Hepatocyte (in vitro differentiated cells): ENCODE measurements at regions not wholly inside any gene's neighbourhood (a gene's known extent, or its start where the extent isn't known, plus 50 kb on each side); places are given as distances from the start of the nearest gene placed in this dataset.
"Not testable (repeated sequence)": the region's sequence is repeated elsewhere in the genome, so short reads cannot be mapped to it uniquely, and the experiment has no call there.

Source experiments
- DNase-seq: peaks from one replicate; pipeline ENCODE4 v3.0.0-alpha.2; 2016; ENCODE audit warnings: low spot score
- H2AFZ ChIP-seq: fragments of 200-600 bp; sonication (generic); 2 replicates; pipeline ENCODE4 v1.6.0; 2016; ENCODE audit warnings: antibody characterized with exemption, mild to moderate bottlenecking
- H3K27ac ChIP-seq: fragments of 200-600 bp; sonication (generic); 2 replicates; pipeline ENCODE4 v1.5.1; 2016; ENCODE audit warnings: mild to moderate bottlenecking
- H3K27me3 ChIP-seq: fragments of 200-600 bp; sonication (generic); 2 replicates; pipeline ENCODE4 v1.6.1; 2016
- H3K36me3 ChIP-seq: fragments of 200-600 bp; sonication (generic); replicated peaks from 2 replicates; pipeline ENCODE4 v1.5.1; 2016; ENCODE audit warnings: low read depth; ENCODE audit not compliant: insufficient read depth
- H3K4me1 ChIP-seq: fragments of 200-600 bp; sonication (generic); 2 replicates; pipeline ENCODE4 v1.5.1; 2016; ENCODE audit warnings: mild to moderate bottlenecking, moderate library complexity; ENCODE audit not compliant: insufficient read depth
- H3K4me2 ChIP-seq: fragments of 200-600 bp; sonication (generic); 2 replicates; pipeline ENCODE4 v1.6.0; 2016
- H3K4me3 ChIP-seq: fragments of 200-600 bp; sonication (generic); 2 replicates; pipeline ENCODE4 v1.5.1; 2016; ENCODE audit warnings: mild to moderate bottlenecking
- H3K79me2 ChIP-seq: fragments of 200-600 bp; sonication (generic); 2 replicates; pipeline ENCODE4 v1.6.0; 2017; ENCODE audit warnings: mild to moderate bottlenecking
- H3K9me2 ChIP-seq: fragments of 200-600 bp; sonication (generic); replicated peaks from 2 replicates; pipeline ENCODE4 v1.6.0; 2017; ENCODE audit warnings: mild to moderate bottlenecking; ENCODE audit not compliant: insufficient read depth
- H3K9me3 ChIP-seq: fragments of 200-600 bp; sonication (generic); 2 replicates; pipeline ENCODE4 v1.5.1; 2016; ENCODE audit warnings: low read depth, mild to moderate bottlenecking
- H4K20me1 ChIP-seq: fragments of 200-600 bp; sonication (generic); 2 replicates; pipeline ENCODE4 v1.6.0; 2016; ENCODE audit warnings: mild to moderate bottlenecking; ENCODE audit not compliant: insufficient read depth, poor library complexity, severe bottlenecking
- EZH2 ChIP-seq: fragments of 200-600 bp; sonication (generic); IDR thresholded peaks from 2 replicates; pipeline ENCODE4 v1.6.1; 2016; ENCODE audit warnings: antibody characterized with exemption, mild to moderate bottlenecking, borderline replicate concordance
- EZH2phosphoT487 ChIP-seq: fragments of 200-600 bp; sonication (generic); IDR thresholded peaks from one replicate; pipeline ENCODE4 v1.6.1; 2018; ENCODE audit warnings: antibody characterized with exemption, mild to moderate bottlenecking, low read depth, moderate library complexity; ENCODE audit not compliant: unreplicated experiment, severe bottlenecking
- WGBS: methylation state at CpG from one replicate; pipeline ENCODE4 v1.1.6; 2016; ENCODE audit warnings: low lambda C conversion rate; ENCODE audit errors: missing lambda C conversion rate; 5-methylcytosine and 5-hydroxymethylcytosine counted together
- TF ChIP-seq, protein P1 (sequence below): fragments of 200-600 bp; sonication (generic); IDR thresholded peaks from 2 replicates; pipeline ENCODE4 v1.5.1; 2016; ENCODE audit warnings: antibody characterized with exemption, mild to moderate bottlenecking; ENCODE audit not compliant: poor library complexity

DNA sequence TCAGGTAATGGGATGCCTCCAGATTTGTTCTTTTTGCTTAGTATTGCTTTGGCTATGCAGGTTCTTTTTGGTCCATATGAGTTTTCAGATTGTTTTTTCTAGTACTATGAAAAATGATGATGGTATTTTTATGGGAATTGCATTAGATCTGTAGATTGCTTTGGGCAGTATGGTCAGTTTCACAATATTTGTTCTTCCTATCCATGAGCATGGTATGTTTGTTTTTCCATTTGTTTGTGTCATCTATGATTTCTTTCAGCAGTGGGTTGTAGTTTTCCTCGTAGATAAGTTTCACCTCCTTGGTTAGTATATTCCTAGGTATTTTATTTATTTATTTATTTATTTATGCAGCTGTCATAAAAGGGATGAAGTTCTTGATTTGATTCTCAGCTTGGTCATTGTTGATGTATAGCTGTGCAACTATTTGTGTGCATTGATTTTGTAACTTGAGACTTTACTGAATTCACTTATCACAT is 103.9 kb upstream of the DNAH14 start:
- no peaks in the 10 kb centered on the region for H3K36me3 ChIP-seq
- 39% methylated on average over 1 of the region's 1 CpG for WGBS
- TF ChIP-seq, protein P1, sequence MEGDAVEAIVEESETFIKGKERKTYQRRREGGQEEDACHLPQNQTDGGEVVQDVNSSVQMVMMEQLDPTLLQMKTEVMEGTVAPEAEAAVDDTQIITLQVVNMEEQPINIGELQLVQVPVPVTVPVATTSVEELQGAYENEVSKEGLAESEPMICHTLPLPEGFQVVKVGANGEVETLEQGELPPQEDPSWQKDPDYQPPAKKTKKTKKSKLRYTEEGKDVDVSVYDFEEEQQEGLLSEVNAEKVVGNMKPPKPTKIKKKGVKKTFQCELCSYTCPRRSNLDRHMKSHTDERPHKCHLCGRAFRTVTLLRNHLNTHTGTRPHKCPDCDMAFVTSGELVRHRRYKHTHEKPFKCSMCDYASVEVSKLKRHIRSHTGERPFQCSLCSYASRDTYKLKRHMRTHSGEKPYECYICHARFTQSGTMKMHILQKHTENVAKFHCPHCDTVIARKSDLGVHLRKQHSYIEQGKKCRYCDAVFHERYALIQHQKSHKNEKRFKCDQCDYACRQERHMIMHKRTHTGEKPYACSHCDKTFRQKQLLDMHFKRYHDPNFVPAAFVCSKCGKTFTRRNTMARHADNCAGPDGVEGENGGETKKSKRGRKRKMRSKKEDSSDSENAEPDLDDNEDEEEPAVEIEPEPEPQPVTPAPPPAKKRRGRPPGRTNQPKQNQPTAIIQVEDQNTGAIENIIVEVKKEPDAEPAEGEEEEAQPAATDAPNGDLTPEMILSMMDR: no peak
- TF ChIP-seq EZH2 (no peak), EZH2phosphoT487 (no peak)
- H3K9me2 ChIP-seq: no peaks in the 10 kb centered on the region
- H2AFZ ChIP-seq: no peak overlapping the region
- H3K4me3 ChIP-seq: no peak overlapping the region
- no peak overlapping the region for H3K27ac ChIP-seq
- H3K27me3 ChIP-seq: no peaks in the 10 kb centered on the region
- no peaks in the 10 kb centered on the region for H4K20me1 ChIP-seq
- H3K4me2 ChIP-seq: no peak overlapping the region
- no peaks in the 10 kb centered on the region for H3K79me2 ChIP-seq
- DNase-seq: no peak
- no peaks in the 10 kb centered on the region for H3K9me3 ChIP-seq
- no peaks in the 10 kb centered on the region for H3K4me1 ChIP-seq

DNA sequence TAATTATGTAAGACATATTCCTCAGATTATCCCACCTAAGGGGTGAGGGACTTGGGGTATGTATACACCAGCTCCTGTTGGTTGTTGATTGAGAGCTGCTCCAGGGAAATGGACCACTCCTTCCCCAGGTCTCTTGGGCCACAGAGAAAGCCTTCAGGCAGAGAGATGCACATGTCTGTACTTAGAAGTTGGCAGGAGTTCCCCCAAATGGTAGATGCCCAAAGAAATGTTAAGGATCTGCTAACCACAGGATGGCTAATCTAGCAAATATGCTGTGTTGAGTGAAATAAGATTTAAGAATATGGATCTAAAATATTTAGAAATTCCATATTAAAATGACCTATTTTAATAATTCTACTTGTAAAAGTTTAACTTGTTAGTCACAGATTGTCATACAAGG is 100.8 kb upstream of the DNAH14 start:
- Histone ChIP-seq H3K4me3 (no peak overlapping the region), H3K27ac (no peak overlapping the region), H3K36me3 (no peaks in the 10 kb centered on the region), H2AFZ (no peak overlapping the region), H3K4me1 (no peaks in the 10 kb centered on the region), H3K4me2 (no peak overlapping the region), H3K79me2 (no peaks in the 10 kb centered on the region), H3K9me3 (no peaks in the 10 kb centered on the region), H3K9me2 (no peaks in the 10 kb centered on the region), H4K20me1 (no peaks in the 10 kb centered on the region), H3K27me3 (no peaks in the 10 kb centered on the region)
- no peak for DNase-seq
- TF ChIP-seq EZH2phosphoT487: no peak
- TF ChIP-seq EZH2: no peak
- TF ChIP-seq, protein P1: no peak

DNA sequence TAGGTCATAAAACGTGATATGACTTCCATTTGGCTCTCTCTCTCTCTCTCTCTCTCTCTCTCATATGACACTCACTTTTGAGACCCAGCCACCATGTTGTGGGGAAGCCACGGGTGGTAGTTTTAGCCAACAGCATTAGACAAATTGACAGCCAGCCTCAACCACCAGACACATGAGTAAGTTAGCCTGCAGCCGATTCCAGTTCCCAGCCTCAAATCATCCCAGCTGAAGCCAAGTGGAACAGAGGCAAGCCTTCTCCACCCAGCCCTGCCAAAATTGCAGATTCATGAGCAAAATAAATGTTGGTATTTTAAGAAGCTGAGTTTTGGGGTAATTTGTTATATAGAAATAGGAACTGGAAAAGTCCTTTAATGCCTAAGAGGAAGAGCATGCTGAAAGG is 98.0 kb upstream of the DNAH14 start:
- Histone ChIP-seq H3K36me3 (no peaks in the 10 kb centered on the region), H3K4me1 (no peaks in the 10 kb centered on the region), H3K9me3 (no peaks in the 10 kb centered on the region), H3K9me2 (no peaks in the 10 kb centered on the region), H2AFZ (no peak overlapping the region), H3K79me2 (no peaks in the 10 kb centered on the region), H3K4me2 (no peak overlapping the region), H3K4me3 (no peak overlapping the region), H3K27ac (no peak overlapping the region), H3K27me3 (no peaks in the 10 kb centered on the region), H4K20me1 (no peaks in the 10 kb centered on the region)
- TF ChIP-seq EZH2 (no peak), EZH2phosphoT487 (no peak)
- TF ChIP-seq, protein P1: no peak
- 63% methylated on average over 3 of the region's 3 CpGs for WGBS
- no peak for DNase-seq

DNA sequence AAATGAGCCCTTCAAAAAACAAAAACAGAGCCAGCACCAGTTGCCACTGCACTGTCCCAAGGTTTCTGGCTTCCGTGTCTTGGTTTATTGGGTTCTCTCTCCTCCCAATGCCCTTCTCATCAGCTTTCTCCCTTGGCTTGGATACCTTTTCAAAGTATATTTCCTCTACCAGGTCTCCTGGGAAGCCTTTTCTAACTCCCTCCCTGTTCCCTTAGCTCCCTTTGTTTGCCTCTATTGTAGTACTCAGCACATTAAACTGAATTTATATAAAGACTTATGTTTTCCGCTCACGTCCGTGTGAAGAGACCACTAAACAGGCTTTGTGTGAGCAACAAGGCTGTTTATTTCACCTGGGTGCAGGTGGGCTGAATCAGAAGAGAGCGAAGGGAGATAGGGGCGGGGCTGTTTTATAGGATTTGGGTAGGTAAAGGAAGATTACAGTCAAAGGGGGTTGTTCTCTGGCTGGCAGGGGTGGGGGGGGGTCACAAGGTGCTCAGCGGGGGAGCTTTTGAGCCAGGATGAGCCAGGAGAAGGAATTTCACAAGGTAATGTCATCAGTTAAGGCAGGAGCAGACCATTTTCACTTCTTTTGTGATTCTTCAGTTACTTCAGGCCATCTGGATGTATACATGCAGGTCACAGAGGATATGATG is 89.7 kb upstream of the DNAH14 start:
- not testable (repeated sequence) for DNase-seq, H3K36me3 ChIP-seq, H4K20me1 ChIP-seq, H3K79me2 ChIP-seq, H3K9me2 ChIP-seq, H2AFZ ChIP-seq, H3K27ac ChIP-seq, H3K4me3 ChIP-seq, H3K27me3 ChIP-seq, H3K4me1 ChIP-seq, H3K4me2 ChIP-seq, H3K9me3 ChIP-seq
- 67% methylated on average over 6 of the region's 7 CpGs for WGBS

DNA sequence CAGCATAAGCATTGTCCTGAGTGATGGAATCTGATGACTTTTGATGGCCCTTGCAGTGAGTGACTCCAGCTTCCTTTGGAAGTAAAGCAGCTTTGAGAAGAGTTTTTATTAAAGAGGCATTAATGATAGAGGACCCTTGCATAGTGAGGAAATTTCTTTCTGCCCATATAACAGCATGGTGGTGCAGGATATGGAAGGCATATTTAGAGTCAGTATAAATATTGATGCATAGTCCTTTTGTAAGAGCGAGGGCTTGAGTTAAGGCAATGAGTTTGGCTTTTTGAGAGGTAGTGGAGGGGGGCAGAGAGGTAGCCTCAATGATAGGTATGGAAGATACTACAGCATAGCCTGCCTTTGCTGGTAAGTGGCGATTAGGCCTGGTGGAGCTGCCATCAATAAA is 87.7 kb upstream of the DNAH14 start:
- H3K9me2 ChIP-seq, H2AFZ ChIP-seq, H3K4me2 ChIP-seq, H3K27ac ChIP-seq, H3K4me3 ChIP-seq, H3K9me3 ChIP-seq, H4K20me1 ChIP-seq, DNase-seq, H3K4me1 ChIP-seq, H3K36me3 ChIP-seq, H3K27me3 ChIP-seq, H3K79me2 ChIP-seq: not testable (repeated sequence)
- 96% methylated on average over 2 of the region's 2 CpGs for WGBS
